ENCODE measurements at regions not wholly inside any gene's neighbourhood (a gene's known extent, or its start where the extent isn't known, plus 50 kb on each side); places are given as distances from the start of the nearest gene placed in this dataset.

DNA sequence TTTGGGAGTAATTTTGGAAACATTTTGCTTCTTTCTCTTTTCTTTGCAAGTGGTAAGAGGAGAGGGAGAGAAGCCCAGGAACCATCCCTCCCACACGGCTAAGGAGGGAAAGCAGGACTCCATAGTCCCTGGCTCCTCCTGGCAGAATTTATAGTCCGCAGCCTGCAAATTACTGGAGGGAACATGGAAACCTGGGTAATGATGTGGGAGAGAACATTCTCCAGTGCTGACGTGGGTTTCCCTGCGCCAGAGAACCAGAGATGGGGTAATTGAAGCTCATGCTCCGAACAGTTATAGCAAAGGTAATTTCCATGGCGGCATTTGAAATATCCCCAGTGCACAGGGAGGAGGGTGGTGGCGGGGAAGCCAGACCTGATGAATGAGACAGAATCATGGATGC, 320.4 kb downstream of the RPS24 start:
- no peak for FAIRE-seq
- DNase-seq (ENCODE audit: insufficient read length, low spot score) = no peak

DNA sequence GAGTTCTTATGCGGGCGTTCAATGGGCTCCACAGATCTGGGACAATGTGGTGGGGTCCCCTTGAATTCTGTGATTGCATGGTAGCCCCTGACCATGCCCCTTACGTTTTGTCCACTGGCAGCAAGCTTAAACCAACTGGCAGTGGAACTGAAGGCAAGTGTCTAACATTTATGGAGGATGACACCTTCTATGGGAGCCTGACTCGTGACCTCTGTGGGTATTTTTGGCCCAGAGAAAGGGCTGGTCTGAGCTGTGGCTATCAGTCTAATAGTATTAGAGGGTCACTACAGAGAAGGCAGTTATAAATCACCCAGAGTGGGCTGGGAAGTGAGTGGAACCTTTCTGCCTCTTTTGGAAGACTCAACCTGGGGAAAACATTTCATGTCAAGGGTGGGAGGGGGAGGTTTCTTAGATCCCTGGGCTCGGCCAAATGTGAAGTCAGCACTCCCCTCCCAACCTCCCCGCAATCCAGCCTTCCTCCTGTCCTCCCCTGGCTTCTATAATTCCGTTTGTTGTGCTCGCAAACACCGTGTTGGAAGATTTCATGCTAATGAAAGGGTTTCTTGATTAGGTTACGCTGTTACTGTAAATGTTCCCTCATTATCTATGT, 322.7 kb downstream of the RPS24 start:
- DNase-seq (ENCODE audit: insufficient read length, low spot score) (no peak), FAIRE-seq (no peak)

DNA sequence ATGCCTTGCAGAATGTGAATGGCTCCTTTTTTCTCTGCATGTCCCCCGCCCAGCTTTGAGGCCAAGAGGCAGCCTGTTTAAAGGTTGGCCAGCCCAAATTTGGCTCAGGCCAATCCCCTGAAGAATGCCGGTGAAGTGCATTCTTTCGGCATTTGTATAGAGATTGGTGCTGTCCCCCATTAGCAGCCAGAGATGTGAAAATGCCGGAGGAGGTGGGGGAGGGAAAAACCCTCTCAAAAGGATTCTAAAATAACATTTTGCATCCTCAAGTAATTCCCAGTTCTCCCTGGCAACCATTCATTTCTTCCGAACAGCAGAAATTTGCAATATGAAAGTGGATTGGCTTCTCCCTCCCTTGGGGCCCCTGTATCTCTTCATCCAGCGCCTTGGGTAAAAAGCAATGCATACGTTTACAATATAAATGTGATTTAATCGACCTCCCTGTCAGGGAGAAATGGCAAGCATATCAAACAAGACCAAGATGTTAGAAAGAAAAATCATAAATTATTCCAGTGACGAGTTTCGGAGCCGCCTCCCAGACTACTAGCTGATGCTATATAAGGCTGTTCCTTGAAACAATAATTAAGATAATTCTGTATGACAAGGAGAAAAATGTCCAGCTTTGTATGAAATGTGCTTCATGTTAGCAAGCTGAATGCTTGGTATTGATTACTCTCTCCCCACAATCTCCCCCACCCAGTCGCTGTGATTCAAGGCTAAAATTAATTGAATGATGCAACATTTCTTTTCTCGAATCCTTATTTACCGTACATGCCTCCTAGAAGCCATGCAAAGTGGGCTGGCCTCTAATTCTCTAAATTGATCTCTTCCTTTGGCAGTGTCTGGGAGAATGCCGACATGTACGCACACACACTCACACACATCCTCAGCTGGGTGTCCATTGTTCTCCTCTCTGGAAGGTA, 323.7 kb downstream of the RPS24 start:
- DNase-seq (ENCODE audit: insufficient read length, low spot score) (no peak), FAIRE-seq (no peak)

DNA sequence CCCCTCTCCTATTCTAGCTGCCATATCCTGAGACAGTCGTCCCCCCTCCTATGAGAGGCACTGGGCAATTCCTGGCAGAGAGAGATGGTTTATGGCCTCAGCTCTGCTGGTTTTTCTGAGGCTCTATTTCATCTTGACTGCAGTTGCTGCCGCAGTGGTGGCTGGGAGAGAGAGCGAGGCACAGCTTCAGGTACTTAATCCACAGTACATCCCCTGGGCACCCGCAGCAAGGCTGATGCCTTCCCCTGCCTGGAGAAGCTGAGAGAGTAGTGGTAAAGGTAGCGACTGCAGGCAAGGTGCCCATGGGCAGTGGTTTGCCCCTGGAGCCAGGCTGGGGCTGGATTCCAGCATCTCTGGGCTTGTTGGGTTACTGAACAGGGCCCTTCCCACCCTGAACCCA, 324.7 kb downstream of the RPS24 start:
- FAIRE-seq (no peak), DNase-seq (ENCODE audit: insufficient read length, low spot score) (no peak)

DNA sequence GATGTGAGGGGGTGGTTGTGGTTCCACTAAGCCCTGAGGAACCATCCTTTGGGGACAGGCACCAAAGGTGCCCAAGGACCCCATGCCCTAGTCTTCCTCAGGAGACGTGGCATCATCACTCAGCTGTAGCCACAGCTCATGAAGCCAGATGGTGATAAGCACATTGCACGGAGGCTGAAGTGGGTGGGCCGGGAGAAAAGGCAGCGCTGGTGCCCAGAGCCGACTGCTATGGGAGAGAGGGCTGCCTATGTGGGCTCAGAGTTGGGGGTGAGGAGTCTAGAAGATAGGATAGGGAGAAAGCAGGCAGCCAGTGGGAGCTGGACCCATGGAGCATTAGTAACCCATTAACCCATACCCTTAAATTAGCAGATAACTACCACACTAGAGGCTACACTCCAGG, 325.3 kb downstream of the RPS24 start:
- FAIRE-seq = no peak
- DNase-seq (ENCODE audit: insufficient read length, low spot score) = no peak

DNA sequence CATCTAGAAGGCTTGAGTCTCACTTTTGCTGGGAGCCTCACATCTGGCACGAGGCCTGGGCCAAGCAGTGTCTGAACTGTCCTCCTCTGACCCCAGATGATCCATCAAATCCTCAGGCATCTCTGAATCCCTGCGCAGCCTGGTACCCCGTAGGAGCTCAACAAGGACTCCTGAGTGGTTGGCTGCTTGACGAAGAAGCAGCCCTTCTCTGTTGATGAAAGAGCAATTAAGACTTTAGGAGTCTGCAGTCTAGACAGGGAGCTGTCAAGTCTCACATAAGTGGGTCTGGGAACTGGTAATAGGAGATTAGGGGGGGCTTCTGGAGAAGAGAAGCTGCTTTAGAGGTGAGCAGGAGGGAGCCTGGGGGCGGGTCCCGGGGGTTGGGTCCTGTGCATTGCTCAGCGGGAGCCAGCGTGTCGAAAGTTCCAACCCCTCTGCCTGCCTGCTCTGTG, 326.0 kb downstream of the RPS24 start:
- no peak for FAIRE-seq

DNA sequence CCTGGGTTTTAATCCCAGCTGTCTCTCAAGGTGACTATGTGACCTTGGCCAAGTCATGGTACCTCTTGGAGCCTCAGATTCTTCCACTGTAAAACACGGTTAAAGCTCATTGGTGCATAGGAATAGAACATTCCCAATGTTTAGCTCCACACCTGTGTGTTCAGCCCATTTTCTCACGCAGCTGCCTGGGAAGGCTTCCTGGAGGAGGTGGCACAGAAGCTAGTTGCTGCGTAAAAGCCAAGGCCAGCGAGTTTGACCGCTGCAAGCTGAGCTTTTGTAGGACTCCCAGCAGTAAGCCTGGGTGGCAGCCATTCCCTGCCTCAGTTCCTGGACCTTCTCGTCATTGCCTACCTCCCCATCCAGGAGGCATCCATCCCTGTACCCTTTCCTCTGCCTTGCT, 326.6 kb downstream of the RPS24 start:
- FAIRE-seq (no peak), DNase-seq (ENCODE audit: insufficient read length, low spot score) (no peak)

More for the DNA sequence above, 326.0 kb downstream of the RPS24 start:
- no peak for DNase-seq (ENCODE audit: insufficient read length, low spot score)

DNA sequence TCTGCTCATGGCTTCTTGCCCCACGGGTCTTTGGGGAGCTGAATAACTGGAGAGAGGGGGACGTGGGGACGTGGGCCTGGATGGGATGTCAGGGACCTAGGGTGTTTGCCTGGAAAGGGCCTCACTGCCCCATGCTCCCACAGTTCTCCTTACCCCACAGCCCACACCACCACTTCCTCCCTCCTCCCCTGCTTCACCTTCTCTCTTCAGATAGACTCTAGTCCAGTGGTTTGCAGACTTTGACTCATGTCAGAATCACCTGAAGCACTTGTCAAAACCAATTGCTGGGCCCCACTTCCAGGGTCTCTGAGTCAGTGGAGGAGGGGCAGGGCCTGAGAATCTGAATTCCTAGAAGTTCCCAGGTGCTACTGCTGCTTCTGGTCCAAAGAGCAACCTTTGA, 327.4 kb downstream of the RPS24 start:
- no peak for FAIRE-seq
- no peak for DNase-seq (ENCODE audit: insufficient read length, low spot score)

DNA sequence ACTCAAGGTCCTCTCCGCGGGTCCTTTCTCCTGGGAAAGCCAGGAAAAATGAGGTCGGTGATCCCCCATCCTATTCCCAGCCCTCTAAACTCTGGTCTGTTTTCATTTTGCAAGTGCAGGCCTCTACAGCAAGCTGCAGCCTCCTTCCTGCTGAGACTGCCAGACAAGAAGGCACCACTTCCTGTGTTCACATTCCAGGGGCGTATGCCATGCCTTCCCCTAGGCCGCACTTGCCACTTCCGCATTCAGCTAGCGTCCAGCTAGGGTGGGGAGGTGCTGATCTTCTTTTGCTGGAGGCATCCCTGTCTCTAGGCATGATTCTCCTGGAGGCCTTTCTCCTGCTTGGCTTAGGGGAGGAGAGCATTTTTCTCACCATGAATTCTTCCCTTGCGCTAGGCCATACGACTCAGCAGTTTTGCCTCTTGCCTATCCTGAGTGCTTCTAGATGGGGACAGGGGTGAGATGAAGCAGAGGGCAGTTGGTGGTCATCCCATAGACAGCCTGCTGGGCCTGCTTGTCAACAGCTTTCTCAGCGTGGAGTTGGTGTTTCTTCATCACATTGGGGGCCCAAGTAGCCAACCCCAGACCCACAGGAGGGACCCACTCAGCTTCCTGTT, 328.9 kb downstream of the RPS24 start:
- FAIRE-seq = no peak
- no peak for DNase-seq (ENCODE audit: insufficient read length, low spot score)

DNA sequence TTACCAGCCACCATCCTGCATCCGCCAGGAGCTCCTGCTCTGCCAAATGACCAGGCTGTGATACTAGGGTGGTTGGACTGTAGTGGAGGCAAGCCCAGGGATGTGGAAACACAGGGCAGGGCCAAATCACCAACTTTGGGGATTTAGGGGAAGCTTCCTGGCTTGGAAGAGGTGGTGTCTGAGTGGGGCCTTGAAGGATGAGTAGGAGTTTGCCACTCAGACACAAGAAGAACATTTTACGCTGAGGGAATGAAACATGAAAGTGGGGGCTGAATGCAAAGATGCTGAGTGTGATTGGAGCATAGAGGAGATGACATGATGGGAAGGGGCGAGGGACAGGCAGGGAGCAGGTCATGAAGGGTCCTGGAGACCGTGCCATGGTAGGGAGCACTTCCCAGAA, 329.5 kb downstream of the RPS24 start:
- DNase-seq (ENCODE audit: insufficient read length, low spot score) (no peak), FAIRE-seq (no peak)

DNA sequence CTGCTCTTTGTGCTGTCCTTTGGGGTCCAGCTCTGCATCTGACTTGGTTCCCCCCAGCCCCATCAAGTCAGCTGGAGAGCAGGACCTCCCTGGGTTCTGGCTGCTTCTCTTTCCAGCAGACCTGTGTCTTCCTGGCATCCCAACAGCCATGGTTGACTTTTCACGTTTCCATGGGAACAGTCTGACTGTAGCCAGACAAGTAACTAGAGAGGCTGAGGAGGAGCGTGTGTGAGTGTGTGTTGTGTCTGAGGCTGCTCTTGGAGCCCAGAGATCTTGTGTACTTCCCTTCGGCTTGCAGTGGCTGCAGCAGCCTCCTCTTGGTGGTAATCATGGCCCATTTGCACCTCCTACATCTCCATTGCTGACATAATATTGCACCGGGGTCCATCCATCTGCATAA, 332.0 kb downstream of the RPS24 start:
- FAIRE-seq (no peak), DNase-seq (ENCODE audit: insufficient read length, low spot score) (no peak)

DNA sequence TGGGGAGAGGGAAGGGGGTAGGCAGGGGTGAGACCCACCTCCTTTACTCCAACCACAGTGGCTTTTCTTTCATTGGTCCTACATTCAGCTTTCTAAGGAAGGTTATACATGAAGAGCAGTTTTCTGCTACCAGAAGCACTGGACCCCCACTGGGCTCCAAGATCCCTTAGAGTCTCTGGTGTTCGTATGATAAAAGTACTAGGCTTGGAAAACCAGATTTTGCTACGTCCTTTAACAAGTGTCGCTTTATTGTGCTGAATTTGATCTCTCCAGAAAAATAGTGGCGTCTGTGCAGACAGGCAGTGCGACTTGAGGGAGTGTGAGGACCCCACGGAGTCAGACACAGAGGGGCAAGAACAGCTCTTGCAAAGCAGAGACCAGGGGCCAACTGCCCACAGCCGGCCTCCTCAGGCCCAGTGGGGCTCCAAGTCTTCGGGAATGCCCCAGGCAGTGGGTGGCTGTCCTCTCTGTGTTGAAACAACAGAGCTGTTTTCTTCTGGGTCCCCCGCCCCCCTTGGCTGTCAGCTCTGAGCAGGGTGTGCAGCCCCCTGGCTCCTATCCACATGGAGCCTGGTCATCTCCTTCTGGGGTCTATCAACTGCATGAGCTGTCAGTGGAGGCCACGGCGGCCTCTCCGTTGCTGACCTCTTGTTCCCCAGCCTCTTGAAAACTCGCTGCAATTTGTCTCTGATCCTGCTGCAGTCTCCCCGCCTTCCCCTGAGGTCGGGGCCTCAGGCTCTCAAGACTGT, 333.2 kb downstream of the RPS24 start:
- FAIRE-seq = no peak
- no peak for DNase-seq (ENCODE audit: insufficient read length, low spot score)

DNA sequence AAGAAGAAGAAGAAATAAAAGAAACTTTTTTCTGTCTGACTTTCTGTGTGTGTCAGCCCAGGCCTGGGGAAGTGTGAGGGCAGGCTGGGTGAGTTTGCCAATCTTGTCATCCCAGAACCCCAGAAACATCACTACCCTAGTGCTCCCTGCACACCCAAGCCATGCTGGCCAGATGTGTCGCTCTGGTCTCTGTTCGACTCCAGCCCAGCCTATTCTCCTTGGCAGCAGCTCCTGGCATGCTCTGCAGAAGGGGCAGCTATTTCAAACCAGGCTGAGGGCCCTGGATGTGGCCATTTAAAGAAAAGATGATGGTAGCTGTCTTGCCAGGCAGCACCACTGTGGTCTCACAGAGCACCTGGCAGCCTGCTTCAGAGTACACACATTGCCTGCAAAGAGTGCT, 334.1 kb downstream of the RPS24 start:
- DNase-seq (ENCODE audit: insufficient read length, low spot score) = no peak
- no peak for FAIRE-seq

DNA sequence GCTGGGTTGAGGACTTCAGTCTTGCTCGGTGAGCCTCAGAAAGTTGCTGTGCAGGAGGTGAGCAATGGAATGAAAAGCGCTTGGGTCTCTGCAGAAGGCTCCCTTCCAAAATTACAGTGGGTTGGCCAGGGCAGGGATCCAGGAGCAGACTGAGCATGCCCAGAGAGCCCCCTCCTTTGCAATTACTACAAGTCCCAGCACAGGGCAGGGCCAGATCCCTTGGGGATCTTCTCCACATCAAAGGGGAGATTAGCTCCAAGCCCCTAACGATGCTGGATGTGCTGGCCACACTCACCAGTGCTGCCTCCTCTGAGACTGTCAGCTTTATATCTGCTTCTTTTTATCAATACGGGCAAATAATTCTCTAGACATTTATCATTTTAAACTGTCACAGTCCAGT, 337.5 kb downstream of the RPS24 start:
- DNase-seq (ENCODE audit: insufficient read length, low spot score) = no peak
- no peak for FAIRE-seq

DNA sequence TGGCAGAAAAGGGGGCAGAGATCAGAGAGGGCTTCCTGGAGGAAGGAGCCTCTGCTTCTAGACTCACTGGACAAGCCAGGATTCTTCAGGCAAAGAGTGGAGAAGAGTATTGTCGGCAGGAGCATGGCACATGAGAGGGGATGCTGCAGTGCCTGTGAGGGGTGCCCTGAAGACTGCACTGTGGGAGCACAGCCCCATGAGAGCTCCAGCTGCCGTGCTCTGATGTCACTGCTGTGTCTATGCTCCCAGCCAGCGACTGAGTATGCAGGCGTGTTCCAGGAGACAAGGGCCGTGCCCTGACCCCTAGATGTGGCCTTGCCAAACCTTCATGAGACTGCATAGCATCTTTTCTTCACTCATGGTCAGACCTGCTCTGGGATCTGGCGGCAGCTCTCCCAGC, 339.1 kb downstream of the RPS24 start:
- FAIRE-seq (no peak), DNase-seq (ENCODE audit: insufficient read length, low spot score) (no peak)

DNA sequence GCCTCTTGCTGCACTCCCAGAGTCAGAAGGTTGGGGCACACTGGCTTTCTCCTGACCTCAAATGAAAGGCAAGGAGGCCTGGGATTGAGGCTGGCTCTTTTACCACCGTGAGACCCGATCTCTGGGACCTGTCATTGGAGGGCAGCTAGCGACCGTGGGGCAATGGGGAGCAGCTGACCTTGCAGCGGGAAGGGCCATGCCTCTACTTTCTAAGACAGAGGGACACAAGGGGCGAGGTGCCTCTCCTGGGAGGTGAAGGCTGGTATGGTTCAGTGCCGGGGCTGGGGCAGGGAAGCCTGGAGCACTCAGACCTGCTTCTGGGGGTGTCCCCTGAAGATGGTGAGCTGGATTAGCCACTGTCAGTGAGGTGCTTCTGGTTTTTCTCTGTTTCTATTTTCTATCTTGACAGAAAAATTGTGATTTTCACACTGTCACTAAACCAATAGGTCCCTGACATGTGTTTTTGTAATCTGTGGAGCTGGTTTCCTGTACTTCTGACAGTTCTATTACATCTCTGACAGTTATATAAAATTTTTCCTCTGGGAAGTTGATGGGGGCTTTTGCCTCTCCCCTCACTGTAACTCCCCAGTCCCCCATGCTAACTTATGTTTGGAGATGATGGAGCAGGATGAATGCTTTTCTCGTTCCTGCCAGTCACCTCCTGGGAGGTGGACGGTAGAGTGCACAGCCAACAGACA, 340.8 kb downstream of the RPS24 start:
- no peak for FAIRE-seq
- no peak for DNase-seq (ENCODE audit: insufficient read length, low spot score)

DNA sequence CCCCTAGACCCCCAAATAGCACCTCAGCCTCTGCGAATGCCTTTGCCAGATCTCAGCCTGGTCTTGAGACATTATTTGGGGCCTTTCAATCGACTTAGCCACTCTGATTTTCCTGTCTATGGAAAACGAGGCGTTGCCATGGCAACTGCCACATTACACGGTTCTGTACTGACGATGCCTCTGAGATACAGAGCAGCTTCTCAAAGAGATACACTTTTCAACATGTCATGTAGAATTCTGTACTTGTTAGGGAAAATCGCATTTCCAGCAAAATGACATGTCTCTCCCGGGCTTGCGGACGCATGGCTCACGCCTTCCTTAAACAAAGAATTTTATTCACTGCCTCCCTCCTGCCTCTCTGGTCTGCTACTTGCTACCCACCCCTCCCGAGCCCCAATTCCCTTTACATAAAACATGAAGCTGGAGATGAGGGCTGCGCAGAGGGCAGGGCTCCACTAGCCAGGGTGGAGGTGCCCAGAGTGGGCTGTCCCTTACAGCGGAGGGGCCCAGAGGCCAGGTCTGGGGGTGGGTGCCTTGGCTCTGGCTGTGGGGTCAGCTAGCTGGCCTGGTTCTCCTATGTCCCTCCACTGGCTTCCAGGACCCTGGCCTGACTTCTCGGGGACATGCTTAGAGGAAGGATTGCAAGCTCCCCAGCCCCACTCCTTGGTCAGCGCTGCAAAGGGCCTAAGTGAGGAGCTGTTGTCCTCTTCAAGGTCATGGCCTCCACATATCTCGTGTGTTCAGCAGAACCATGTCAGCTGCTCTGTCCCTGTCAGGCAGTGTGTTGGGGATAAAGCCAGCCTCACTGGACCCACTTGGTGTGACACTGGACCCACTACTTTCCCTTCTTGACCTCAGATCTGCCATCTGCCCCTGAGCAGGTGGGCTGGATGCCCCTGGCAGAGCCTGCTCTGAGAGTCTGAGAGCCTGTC, 342.5 kb downstream of the RPS24 start:
- FAIRE-seq = no peak
- DNase-seq (ENCODE audit: insufficient read length, low spot score) = no peak

DNA sequence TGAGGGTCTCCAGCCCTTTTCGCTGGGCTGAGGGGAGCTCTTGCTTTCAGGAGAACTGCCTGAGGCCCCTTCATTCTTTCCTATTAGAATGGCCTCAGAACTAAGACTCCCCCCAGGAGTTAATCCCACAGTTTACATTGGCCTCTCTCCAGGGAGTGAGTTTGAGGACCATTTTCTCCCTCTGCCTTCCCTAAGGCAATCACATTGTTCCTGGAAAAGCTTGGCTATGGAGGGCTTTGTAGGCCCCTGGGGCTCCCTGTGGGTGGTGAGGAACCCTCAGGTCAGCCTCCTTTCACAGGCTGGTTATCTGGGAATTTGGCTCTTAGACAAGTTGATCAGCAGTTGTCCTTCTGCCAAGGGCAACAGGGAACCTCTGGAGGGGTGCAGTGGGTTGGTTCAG, 343.7 kb downstream of the RPS24 start:
- FAIRE-seq = no peak
- no peak for DNase-seq (ENCODE audit: insufficient read length, low spot score)

DNA sequence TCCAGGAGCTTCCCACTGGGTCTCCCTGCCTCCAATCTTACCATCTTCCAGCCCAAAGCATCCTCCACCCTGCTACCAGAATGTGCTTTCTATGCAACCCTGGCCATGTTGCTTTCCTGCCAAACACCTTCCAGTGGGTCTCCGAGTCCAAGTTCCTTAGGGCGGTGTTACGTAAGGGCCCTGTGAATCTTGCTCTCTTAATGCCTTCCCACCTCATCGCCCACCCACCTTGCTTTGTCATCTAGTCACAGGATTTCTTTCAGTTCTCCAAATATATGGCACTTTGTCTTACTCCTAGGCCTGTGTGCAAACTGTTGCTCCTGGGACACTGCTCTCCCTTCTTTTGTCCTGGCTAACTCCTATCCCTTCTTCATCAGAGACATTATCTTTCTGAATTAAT, 344.5 kb downstream of the RPS24 start:
- FAIRE-seq (no peak), DNase-seq (ENCODE audit: insufficient read length, low spot score) (no peak)

DNA sequence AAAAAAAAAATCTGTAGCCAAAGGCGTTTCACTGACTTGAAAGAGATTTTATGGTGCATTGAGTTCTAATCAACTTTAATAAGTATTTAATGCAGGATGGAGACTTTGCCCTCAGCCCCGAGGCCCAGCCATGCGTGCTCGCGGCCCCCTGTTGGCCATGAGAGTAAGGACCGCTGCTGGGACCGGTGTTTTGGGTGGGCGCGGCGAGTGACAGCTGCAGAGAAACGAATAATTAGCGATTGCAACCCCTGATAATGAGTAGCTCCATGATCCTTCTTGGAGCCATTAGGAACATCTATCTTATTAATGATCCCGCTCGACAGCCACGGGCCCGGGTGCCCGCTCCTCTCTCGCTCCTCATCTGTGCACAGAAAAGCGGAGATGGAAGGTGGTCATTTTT, 347.4 kb downstream of the RPS24 start:
- DNase-seq (ENCODE audit: insufficient read length, low spot score) (no peak), FAIRE-seq (no peak)

Measured in GM19239 (cell line).